IMR-90 (cell line): ENCODE measurements at regions not wholly inside any gene's neighbourhood (a gene's known extent, or its start where the extent isn't known, plus 50 kb on each side); places are given as distances from the start of the nearest gene placed in this dataset.

Experiments used
- ATAC-seq: fragments of 200-7000 bp; cut with Tn5 transposase; 2 replicates; pipeline ENCODE4 v1.9.1; 2020; ENCODE audit warnings: low read depth, mild to moderate bottlenecking, moderate library complexity
- BruUV-seq: library from RNA; stranded (reverse); fragments of 400-500 nt; replicated peaks from 2 replicates; lab custom pipeline; 2021; lab: Mats Ljungman, UMichigan
- CTCF ChIA-PET: fragments of 300-600 bp; formaldehyde crosslinking; extraction: SDS; loops from one replicate; lab custom pipeline; 2021; ENCODE audit warnings: antibody characterized with exemption; lab: Yijun Ruan, JAX
- POLR2A ChIA-PET: fragments of 300-600 bp; sonication (Branson Sonifier 250); formaldehyde crosslinking; loops from one replicate; lab custom pipeline; 2022; ENCODE audit warnings: antibody characterized with exemption; ENCODE audit not compliant: unreplicated experiment; lab: Charles Lee
- DNase-seq: peaks from one replicate; pipeline ENCODE4 v3.0.0; 2013
- H2AFZ ChIP-seq: replicated peaks from 2 replicates; pipeline ENCODE3; 2013; ENCODE audit warnings: low read length, mild to moderate bottlenecking; ENCODE audit not compliant: poor library complexity
- H2AK5ac ChIP-seq: 2 replicates; pipeline ENCODE4 v1.6.1; 2013; ENCODE audit warnings: low read depth, low read length, inconsistent platforms
- H2AK9ac ChIP-seq: replicated peaks from 2 replicates; pipeline ENCODE3; 2013; ENCODE audit warnings: mild to moderate bottlenecking, low read depth, low read length, moderate library complexity; ENCODE audit not compliant: poor library complexity
- H2BK120ac ChIP-seq: 2 replicates; pipeline ENCODE4 v1.6.1; 2013; ENCODE audit warnings: low read depth, low read length, inconsistent platforms
- H2BK15ac ChIP-seq: 3 replicates; pipeline ENCODE4 v1.6.1; 2013; ENCODE audit warnings: low read depth, low read length, inconsistent platforms
- H2BK20ac ChIP-seq: 2 replicates; pipeline ENCODE4 v1.6.1; 2013; ENCODE audit warnings: low read depth, mild to moderate bottlenecking, inconsistent platforms, low read length, moderate library complexity
- H2BK5ac ChIP-seq: 2 replicates; pipeline ENCODE4 v1.6.1; 2013; ENCODE audit warnings: mild to moderate bottlenecking, low read depth, low read length, inconsistent platforms; ENCODE audit not compliant: poor library complexity, severe bottlenecking
- H3K14ac ChIP-seq: replicated peaks from 2 replicates; pipeline ENCODE4 v1.6.1; 2013; ENCODE audit warnings: low read depth, low read length, inconsistent platforms
- H3K18ac ChIP-seq: 2 replicates; pipeline ENCODE4 v1.6.1; 2013; ENCODE audit warnings: low read depth, low read length, control low read depth
- H3K23ac ChIP-seq: 2 replicates; pipeline ENCODE4 v1.6.1; 2013; ENCODE audit warnings: low read depth, low read length, inconsistent platforms
- H3K27ac ChIP-seq: 2 replicates; pipeline ENCODE4 v1.5.1; 2013; ENCODE audit warnings: mild to moderate bottlenecking, control low read depth, low read length; ENCODE audit not compliant: insufficient read depth
- H3K27me3 ChIP-seq: 2 replicates; pipeline ENCODE4 v1.6.1; 2013; ENCODE audit warnings: low read length; ENCODE audit not compliant: control insufficient read depth, insufficient read depth
- H3K36me3 ChIP-seq: 2 replicates; pipeline ENCODE4 v1.6.1; 2013; ENCODE audit warnings: low read length, mixed read lengths; ENCODE audit not compliant: control insufficient read depth, insufficient read depth
- H3K4ac ChIP-seq: 2 replicates; pipeline ENCODE4 v1.6.1; 2013; ENCODE audit warnings: low read depth, low read length, inconsistent platforms
- H3K4me1 ChIP-seq: 2 replicates; pipeline ENCODE4 v1.6.1; 2013; ENCODE audit warnings: low read length, mixed read lengths; ENCODE audit not compliant: control insufficient read depth, insufficient read depth
- H3K4me2 ChIP-seq: 2 replicates; pipeline ENCODE4 v1.6.1; 2013; ENCODE audit warnings: low read depth, mild to moderate bottlenecking, control low read depth, low read length, moderate library complexity
- H3K4me3 ChIP-seq: 2 replicates; pipeline ENCODE4 v1.5.1; 2013; ENCODE audit warnings: low read depth, mild to moderate bottlenecking, control low read depth, low read length, moderate library complexity; ENCODE audit not compliant: insufficient read depth
- H3K56ac ChIP-seq: 2 replicates; pipeline ENCODE4 v1.6.1; 2013; ENCODE audit warnings: low read length, inconsistent platforms; ENCODE audit not compliant: insufficient read depth; ENCODE audit errors: extremely low read depth
- H3K79me1 ChIP-seq, 2 experiments: 2 replicates each; pipeline ENCODE4 v1.6.1; 2013; ENCODE audit warnings: low read length in 2 of 2, inconsistent platforms in 1 of 2, low read depth in 1 of 2
- H3K9ac ChIP-seq: 2 replicates; pipeline ENCODE4 v1.6.1; 2013; ENCODE audit warnings: low read depth, low read length, control low read depth
- H3K9me1 ChIP-seq: 2 replicates; pipeline ENCODE4 v1.6.1; 2013; ENCODE audit warnings: low read length, inconsistent platforms; ENCODE audit not compliant: insufficient read depth
- H3K9me3 ChIP-seq: 2 replicates; pipeline ENCODE4 v1.6.1; 2013; ENCODE audit warnings: low read length; ENCODE audit not compliant: control insufficient read depth, insufficient read depth
- H4K20me1 ChIP-seq: 2 replicates; pipeline ENCODE4 v1.6.1; 2013; ENCODE audit warnings: low read length, inconsistent platforms; ENCODE audit not compliant: insufficient read depth
- H4K5ac ChIP-seq: 2 replicates; pipeline ENCODE4 v1.6.1; 2013; ENCODE audit warnings: mild to moderate bottlenecking, low read depth, low read length, control low read depth
- H4K8ac ChIP-seq, 2 experiments: 2 replicates each; pipeline ENCODE4 v1.6.1; 2013; ENCODE audit warnings: low read depth in 2 of 2, low read length in 2 of 2, control low read depth in 1 of 2, inconsistent platforms in 1 of 2
- H4K91ac ChIP-seq: 2 replicates; pipeline ENCODE4 v1.6.1; 2013; ENCODE audit warnings: low read depth, low read length, inconsistent platforms; ENCODE audit not compliant: insufficient read depth
- CEBPB ChIP-seq: IDR thresholded peaks from 2 replicates; pipeline ENCODE4 v1.6.1; 2012; ENCODE audit warnings: low read depth, low read length, improper control_type of control experiment
- CHD1 ChIP-seq: IDR thresholded peaks from 2 replicates; pipeline ENCODE4 v1.6.1; 2012; ENCODE audit warnings: low read depth, low read length, improper control_type of control experiment
- MAFK ChIP-seq: IDR thresholded peaks from 2 replicates; pipeline ENCODE4 v1.6.1; 2012; ENCODE audit warnings: low read depth, low read length, improper control_type of control experiment
- MAZ ChIP-seq: IDR thresholded peaks from 2 replicates; pipeline ENCODE4 v1.6.1; 2012; ENCODE audit warnings: low read depth, mild to moderate bottlenecking, low read length, improper control_type of control experiment, moderate library complexity, borderline replicate concordance
- MXI1 ChIP-seq: IDR thresholded peaks from 2 replicates; pipeline ENCODE4 v1.6.1; 2012; ENCODE audit warnings: low read depth, mild to moderate bottlenecking, low read length, moderate library complexity, borderline replicate concordance
- NFE2L2 ChIP-seq: fragments of 150-350 bp; IDR thresholded peaks from 2 replicates; pipeline ENCODE4 v1.6.1; 2016; ENCODE audit warnings: low read depth, mild to moderate bottlenecking, low read length
- POLR2A ChIP-seq: IDR thresholded peaks from 2 replicates; pipeline ENCODE4 v1.6.1; 2012; ENCODE audit warnings: mild to moderate bottlenecking, low read depth, low read length
- RCOR1 ChIP-seq: IDR thresholded peaks from 2 replicates; pipeline ENCODE4 v1.6.1; 2012; ENCODE audit warnings: mild to moderate bottlenecking, low read length, improper control_type of control experiment; ENCODE audit not compliant: insufficient replicate concordance
- RFX5 ChIP-seq: IDR thresholded peaks from 2 replicates; pipeline ENCODE4 v1.8.0; 2012; ENCODE audit warnings: low read depth, mild to moderate bottlenecking, low read length, moderate library complexity
- SMC3 ChIP-seq: fragments of 150-350 bp; IDR thresholded peaks from 2 replicates; pipeline ENCODE4 v1.6.1; 2016; ENCODE audit warnings: low read depth, mild to moderate bottlenecking, antibody characterized with exemption, low read length, moderate library complexity
- WGBS, 2 experiments: methylation state at CpG; one replicate each; pipeline versions ENCODE4 v1.1.5 to v1.1.7; 2013; ENCODE audit warnings: missing lambda C conversion rate in 2 of 2; ENCODE audit not compliant: insufficient read length in 1 of 2; ENCODE audit errors: extremely low coverage in 2 of 2; 5-methylcytosine and 5-hydroxymethylcytosine counted together
- dilution Hi-C: fragments of 300-500 bp; cut with HindIII; formaldehyde crosslinking; loops from one replicate; pipeline ENCODE4 v1.14.3; 2018; ENCODE audit warnings: low sequenced_read_pairs; ENCODE audit not compliant: unreplicated experiment
- in situ Hi-C: fragments of 300-500 bp; cut with MboI; formaldehyde crosslinking; loops from 3 replicates; pipeline ENCODE4 v1.14.3; 2019; ENCODE audit warnings: low sequenced_read_pairs, inconsistent platforms, mixed read lengths
- intact Hi-C: fragments of 100-400 bp; cut with micrococcal nuclease; formaldehyde crosslinking; loops from 2 replicates; pipeline ENCODE4 v1.10.0; 2022
- TF ChIP-seq, protein P1 (sequence below): fragments of 150-350 bp; IDR thresholded peaks from 2 replicates; pipeline ENCODE4 v1.6.1; 2016; ENCODE audit warnings: low read depth, mild to moderate bottlenecking, low read length, moderate library complexity, borderline replicate concordance
- TF ChIP-seq, protein P2 (sequence below): conservative IDR thresholded peaks from 2 replicates; pipeline ENCODE4 v1.5.1; 2012; ENCODE audit warnings: mild to moderate bottlenecking, low read depth, low read length, improper control_type of control experiment

DNA sequence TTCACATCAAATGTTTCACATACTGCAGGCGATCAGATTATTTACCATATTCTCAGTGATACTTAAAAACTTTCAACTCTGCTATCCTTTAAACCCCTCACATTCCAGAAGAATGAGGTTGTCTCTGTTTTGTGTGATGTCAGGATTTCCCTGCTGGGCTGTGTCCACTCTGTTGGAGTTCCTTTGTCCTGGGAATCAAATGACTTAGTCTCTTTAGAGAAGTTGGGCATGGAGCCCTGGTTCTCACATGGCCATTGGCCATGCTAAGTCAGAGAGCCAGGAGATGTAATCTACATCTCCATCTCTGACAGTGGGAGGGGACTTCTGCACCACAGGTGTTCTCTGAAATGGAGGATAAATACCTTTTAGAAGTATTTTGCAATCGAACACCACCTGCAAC, 205.1 kb upstream of the MAF start:
- H4K8ac ChIP-seq, result no peak overlapping the region
- no peak overlapping the region for H3K56ac ChIP-seq
- intact Hi-C loops, result no loop called here
- CTCF ChIA-PET, result no interaction called here
- no peak overlapping the region for H4K91ac ChIP-seq
- TF ChIP-seq MAZ (no peak), RFX5 (no peak), CEBPB (no peak), NFE2L2 (no peak), CHD1 (no peak), MXI1 (no peak), POLR2A (no peak), RCOR1 (no peak), MAFK (no peak), SMC3 (no peak)
- TF ChIP-seq, protein P1, sequence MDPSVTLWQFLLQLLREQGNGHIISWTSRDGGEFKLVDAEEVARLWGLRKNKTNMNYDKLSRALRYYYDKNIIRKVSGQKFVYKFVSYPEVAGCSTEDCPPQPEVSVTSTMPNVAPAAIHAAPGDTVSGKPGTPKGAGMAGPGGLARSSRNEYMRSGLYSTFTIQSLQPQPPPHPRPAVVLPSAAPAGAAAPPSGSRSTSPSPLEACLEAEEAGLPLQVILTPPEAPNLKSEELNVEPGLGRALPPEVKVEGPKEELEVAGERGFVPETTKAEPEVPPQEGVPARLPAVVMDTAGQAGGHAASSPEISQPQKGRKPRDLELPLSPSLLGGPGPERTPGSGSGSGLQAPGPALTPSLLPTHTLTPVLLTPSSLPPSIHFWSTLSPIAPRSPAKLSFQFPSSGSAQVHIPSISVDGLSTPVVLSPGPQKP, result no peak
- TF ChIP-seq, protein P2, sequence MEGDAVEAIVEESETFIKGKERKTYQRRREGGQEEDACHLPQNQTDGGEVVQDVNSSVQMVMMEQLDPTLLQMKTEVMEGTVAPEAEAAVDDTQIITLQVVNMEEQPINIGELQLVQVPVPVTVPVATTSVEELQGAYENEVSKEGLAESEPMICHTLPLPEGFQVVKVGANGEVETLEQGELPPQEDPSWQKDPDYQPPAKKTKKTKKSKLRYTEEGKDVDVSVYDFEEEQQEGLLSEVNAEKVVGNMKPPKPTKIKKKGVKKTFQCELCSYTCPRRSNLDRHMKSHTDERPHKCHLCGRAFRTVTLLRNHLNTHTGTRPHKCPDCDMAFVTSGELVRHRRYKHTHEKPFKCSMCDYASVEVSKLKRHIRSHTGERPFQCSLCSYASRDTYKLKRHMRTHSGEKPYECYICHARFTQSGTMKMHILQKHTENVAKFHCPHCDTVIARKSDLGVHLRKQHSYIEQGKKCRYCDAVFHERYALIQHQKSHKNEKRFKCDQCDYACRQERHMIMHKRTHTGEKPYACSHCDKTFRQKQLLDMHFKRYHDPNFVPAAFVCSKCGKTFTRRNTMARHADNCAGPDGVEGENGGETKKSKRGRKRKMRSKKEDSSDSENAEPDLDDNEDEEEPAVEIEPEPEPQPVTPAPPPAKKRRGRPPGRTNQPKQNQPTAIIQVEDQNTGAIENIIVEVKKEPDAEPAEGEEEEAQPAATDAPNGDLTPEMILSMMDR, result no peak
- H3K23ac ChIP-seq, result no peak overlapping the region
- no peak overlapping the region for H3K4ac ChIP-seq
- no TSS peak for BruUV-seq
- no peak overlapping the region for H3K14ac ChIP-seq
- H3K27ac ChIP-seq, result no peak overlapping the region
- no peaks in the 10 kb centered on the region for H4K20me1 ChIP-seq
- H3K9ac ChIP-seq, result no peak overlapping the region
- H3K4me1 ChIP-seq, result no peaks in the 10 kb centered on the region
- no peak overlapping the region for H2AK5ac ChIP-seq
- H3K4me2 ChIP-seq, result no peak overlapping the region
- no peak overlapping the region for H3K4me3 ChIP-seq
- H2AFZ ChIP-seq, result no peak overlapping the region
- H2AK9ac ChIP-seq, result no peak overlapping the region
- no peak for DNase-seq
- H4K5ac ChIP-seq, result no peak overlapping the region
- H3K18ac ChIP-seq, result no peak overlapping the region
- H3K9me3 ChIP-seq, result peaks cover 16% of the 10 kb centered on the region
- ATAC-seq, result no peak
- no peaks in the 10 kb centered on the region for H3K36me3 ChIP-seq
- H2BK120ac ChIP-seq, result no peak overlapping the region
- no peaks in the 10 kb centered on the region for H3K27me3 ChIP-seq
- H3K79me1 ChIP-seq, result no peaks in the 10 kb centered on the region
- POLR2A ChIA-PET, result no interaction called here
- in situ Hi-C loops, result no loop called here
- no peaks in the 10 kb centered on the region for H3K9me1 ChIP-seq
- no peak overlapping the region for H2BK20ac ChIP-seq
- no peak overlapping the region for H2BK15ac ChIP-seq
- H2BK5ac ChIP-seq, result no peak overlapping the region
- no CpG with 5 or more reads among the region's 2 CpGs for WGBS, 2 experiments
- dilution Hi-C loops, result no loop called here
